Lung (tissue), 11 donors: ENCODE measurements at regions not wholly inside any gene's neighbourhood (a gene's known extent, or its start where the extent isn't known, plus 50 kb on each side); places are given as distances from the start of the nearest gene placed in this dataset.

ENCODE experiments used
- ATAC-seq: fragments of 200-7000 bp; cut with Tn5 transposase; one replicate; pipeline ENCODE4 v1.9.1; 2020; ENCODE audit warnings: moderate number of reproducible peaks; ENCODE audit not compliant: insufficient read depth, low FRiP score
- DNase-seq, 3 donors: peaks; one replicate each; pipeline ENCODE4 v3.0.0-alpha.2; 2013 to 2017
- H3K27ac ChIP-seq, 2 donors: one replicate each; pipeline ENCODE4 v1.5.1; 2013; ENCODE audit warnings: mild to moderate bottlenecking in 2 of 2, moderate library complexity in 2 of 2, control low read depth in 1 of 2, inconsistent platforms in 1 of 2, low read depth in 1 of 2, low read length in 1 of 2
- H3K27me3 ChIP-seq, 3 donors: one replicate each; pipeline ENCODE4 v1.5.1; 2013; ENCODE audit warnings: low read length in 2 of 3; ENCODE audit not compliant: control insufficient read depth in 3 of 3, insufficient read depth in 3 of 3
- H3K36me3 ChIP-seq, 4 donors: one replicate each; pipeline ENCODE4 v1.5.1; 2013; ENCODE audit warnings: low read length in 4 of 4, mild to moderate bottlenecking in 1 of 4, moderate library complexity in 1 of 4; ENCODE audit not compliant: control insufficient read depth in 4 of 4, insufficient read depth in 4 of 4
- H3K4me1 ChIP-seq, 5 donors: one replicate each; pipeline ENCODE4 v1.5.1; 2013; ENCODE audit warnings: low read length in 5 of 5, mild to moderate bottlenecking in 2 of 5, moderate library complexity in 1 of 5; ENCODE audit not compliant: control insufficient read depth in 5 of 5, insufficient read depth in 5 of 5
- H3K4me3 ChIP-seq: one replicate; pipeline ENCODE4 v1.5.1; 2013; ENCODE audit warnings: mild to moderate bottlenecking, control low read depth, moderate library complexity
- H3K9ac ChIP-seq, 2 donors: one replicate each; pipeline ENCODE4 v1.5.1; 2013; ENCODE audit warnings: low read length in 2 of 2, control low read depth in 1 of 2; ENCODE audit not compliant: insufficient read depth in 1 of 2
- H3K9me3 ChIP-seq, 4 donors: one replicate each; pipeline ENCODE4 v1.5.1; 2013; ENCODE audit warnings: low read length in 3 of 4, mild to moderate bottlenecking in 1 of 4, moderate library complexity in 1 of 4; ENCODE audit not compliant: control insufficient read depth in 4 of 4, insufficient read depth in 3 of 4
- WGBS, 2 donors: extraction: QIAGEN DNeasy Blood & Tissue Kit; methylation state at CpG; one replicate each; pipeline ENCODE4 v1.1.7; 2013; 5-methylcytosine and 5-hydroxymethylcytosine counted together
- TF ChIP-seq, protein P1 (sequence below): IDR thresholded peaks from 2 replicates; pipeline ENCODE4 v1.5.1; 2012; ENCODE audit warnings: mild to moderate bottlenecking; ENCODE audit errors: control extremely low read depth, extremely low read depth
- donor health status: control.
- donor health status: control.
- donor health status: Bipolar disorder and iron deficiency.
- donor health status: healthy.
- donor health status: DM: yes; HTN: yes; CAD: no.

DNA sequence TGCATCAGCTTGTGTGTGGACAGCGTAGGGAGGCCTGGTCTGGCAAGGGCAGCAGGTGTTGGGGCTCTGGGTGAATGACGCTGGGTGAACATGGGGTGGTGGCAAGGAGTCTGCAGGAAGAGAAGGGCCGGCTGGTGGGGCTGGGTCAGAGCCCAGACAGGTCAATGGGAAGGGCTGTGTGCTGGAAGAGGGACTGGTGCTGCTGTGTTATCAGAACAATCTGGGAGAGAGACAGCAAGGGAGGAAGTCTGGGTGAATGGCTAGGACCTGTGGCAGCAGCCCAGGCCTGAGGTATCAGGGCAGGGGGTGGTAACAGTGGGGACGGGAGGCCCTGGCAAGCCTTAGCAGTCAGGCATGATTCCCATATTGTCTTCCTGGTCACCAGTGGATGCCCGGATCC lies 206.7 kb downstream of the SNX19 start:
- WGBS, 2 donors = 76 to 79% methylated on average over 5 of the region's 5 CpGs
- ATAC-seq = no peak
- DNase-seq = no peak
- Histone ChIP-seq H3K36me3 (no peaks in the 10 kb centered on the region), H3K9me3 (no peaks in the 10 kb centered on the region), H3K27me3 (no peaks in the 10 kb centered on the region), H3K9ac (no peak overlapping the region), H3K4me3 (no peak overlapping the region), H3K27ac (peak overlapping the region in 1 of 2 donors; percentile 6), H3K4me1 (peaks cover 0 to 3% (median 2%) of the 10 kb centered on the region in 5 donors)
- TF ChIP-seq, protein P1, sequence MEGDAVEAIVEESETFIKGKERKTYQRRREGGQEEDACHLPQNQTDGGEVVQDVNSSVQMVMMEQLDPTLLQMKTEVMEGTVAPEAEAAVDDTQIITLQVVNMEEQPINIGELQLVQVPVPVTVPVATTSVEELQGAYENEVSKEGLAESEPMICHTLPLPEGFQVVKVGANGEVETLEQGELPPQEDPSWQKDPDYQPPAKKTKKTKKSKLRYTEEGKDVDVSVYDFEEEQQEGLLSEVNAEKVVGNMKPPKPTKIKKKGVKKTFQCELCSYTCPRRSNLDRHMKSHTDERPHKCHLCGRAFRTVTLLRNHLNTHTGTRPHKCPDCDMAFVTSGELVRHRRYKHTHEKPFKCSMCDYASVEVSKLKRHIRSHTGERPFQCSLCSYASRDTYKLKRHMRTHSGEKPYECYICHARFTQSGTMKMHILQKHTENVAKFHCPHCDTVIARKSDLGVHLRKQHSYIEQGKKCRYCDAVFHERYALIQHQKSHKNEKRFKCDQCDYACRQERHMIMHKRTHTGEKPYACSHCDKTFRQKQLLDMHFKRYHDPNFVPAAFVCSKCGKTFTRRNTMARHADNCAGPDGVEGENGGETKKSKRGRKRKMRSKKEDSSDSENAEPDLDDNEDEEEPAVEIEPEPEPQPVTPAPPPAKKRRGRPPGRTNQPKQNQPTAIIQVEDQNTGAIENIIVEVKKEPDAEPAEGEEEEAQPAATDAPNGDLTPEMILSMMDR = no peak

GRCh38 chr11:130710021-130710420 lies 206.3 kb downstream of the SNX19 start:
- DNase-seq (no peak), ATAC-seq (no peak)
- Histone ChIP-seq H3K9me3 (no peaks in the 10 kb centered on the region), H3K4me3 (no peak overlapping the region), H3K4me1 (peaks cover 0 to 3% (median 2%) of the 10 kb centered on the region in 5 donors), H3K27ac (no peak overlapping the region), H3K9ac (no peak overlapping the region), H3K27me3 (no peaks in the 10 kb centered on the region), H3K36me3 (no peaks in the 10 kb centered on the region)
- TF ChIP-seq, protein P1 = no peak
- 80 to 94% methylated on average over 5 of the region's 5 CpGs for WGBS, 2 donors

- peaks cover 0 to 6% (median 0%) of the 10 kb centered on the region in 5 donors for H3K4me1 ChIP-seq
- H3K36me3 ChIP-seq = no peaks in the 10 kb centered on the region
- H3K9ac ChIP-seq = no peak overlapping the region
- TF ChIP-seq, protein P1 = no peak
- H3K4me3 ChIP-seq = no peak overlapping the region
- H3K9me3 ChIP-seq = no peaks in the 10 kb centered on the region
- peak; percentile 40 to 74 (median 49) for DNase-seq
- no peak overlapping the region for H3K27ac ChIP-seq
- H3K27me3 ChIP-seq = no peaks in the 10 kb centered on the region
- ATAC-seq = no peak
- WGBS, 2 donors = 64 to 81% methylated on average over 13 of the region's 13 CpGs
Observed at GRCh38 chr11:130710497-130711012, 205.7 kb downstream of the SNX19 start.

GRCh38 chr11:130711193-130711592 lies 205.1 kb downstream of the SNX19 start:
- WGBS, 2 donors = 73 to 80% methylated on average over 6 of the region's 6 CpGs
- Histone ChIP-seq H3K27me3 (no peaks in the 10 kb centered on the region), H3K4me1 (peaks cover 0 to 8% (median 0%) of the 10 kb centered on the region in 5 donors), H3K36me3 (no peaks in the 10 kb centered on the region), H3K9ac (no peak overlapping the region), H3K4me3 (no peak overlapping the region), H3K27ac (no peak overlapping the region), H3K9me3 (no peaks in the 10 kb centered on the region)
- TF ChIP-seq, protein P1 = no peak
- DNase-seq (no peak), ATAC-seq (no peak)
